ENCODE measurements at regions not wholly inside any gene's neighbourhood (a gene's known extent, or its start where the extent isn't known, plus 50 kb on each side); places are given as distances from the start of the nearest gene placed in this dataset.

DNA sequence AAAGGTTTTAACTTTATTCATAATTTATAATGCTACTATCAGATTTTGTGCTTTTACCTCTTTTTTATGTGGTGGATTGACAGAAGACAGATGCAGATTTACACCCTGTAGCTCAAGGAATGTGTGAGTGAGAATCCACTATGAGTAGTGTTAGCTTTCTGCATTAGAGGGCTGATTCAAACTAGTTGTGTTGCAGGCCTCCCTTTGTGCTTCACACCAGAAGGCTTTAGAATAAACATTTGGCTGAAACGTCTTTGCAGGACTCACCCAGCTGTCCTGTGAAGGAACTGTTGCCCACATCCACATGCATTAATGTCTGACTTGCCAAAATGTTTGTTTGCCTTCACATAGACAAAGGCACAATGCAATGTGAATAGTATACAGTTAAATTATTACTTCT, 127.0 kb downstream of the PCDH7 start:
- TF ChIP-seq, protein P1, sequence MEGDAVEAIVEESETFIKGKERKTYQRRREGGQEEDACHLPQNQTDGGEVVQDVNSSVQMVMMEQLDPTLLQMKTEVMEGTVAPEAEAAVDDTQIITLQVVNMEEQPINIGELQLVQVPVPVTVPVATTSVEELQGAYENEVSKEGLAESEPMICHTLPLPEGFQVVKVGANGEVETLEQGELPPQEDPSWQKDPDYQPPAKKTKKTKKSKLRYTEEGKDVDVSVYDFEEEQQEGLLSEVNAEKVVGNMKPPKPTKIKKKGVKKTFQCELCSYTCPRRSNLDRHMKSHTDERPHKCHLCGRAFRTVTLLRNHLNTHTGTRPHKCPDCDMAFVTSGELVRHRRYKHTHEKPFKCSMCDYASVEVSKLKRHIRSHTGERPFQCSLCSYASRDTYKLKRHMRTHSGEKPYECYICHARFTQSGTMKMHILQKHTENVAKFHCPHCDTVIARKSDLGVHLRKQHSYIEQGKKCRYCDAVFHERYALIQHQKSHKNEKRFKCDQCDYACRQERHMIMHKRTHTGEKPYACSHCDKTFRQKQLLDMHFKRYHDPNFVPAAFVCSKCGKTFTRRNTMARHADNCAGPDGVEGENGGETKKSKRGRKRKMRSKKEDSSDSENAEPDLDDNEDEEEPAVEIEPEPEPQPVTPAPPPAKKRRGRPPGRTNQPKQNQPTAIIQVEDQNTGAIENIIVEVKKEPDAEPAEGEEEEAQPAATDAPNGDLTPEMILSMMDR (conservative IDR thresholded peaks at IDR 0.05; ENCODE audit: low read depth, low read length), result no peak
- TF ChIP-seq EZH2 (IDR thresholded peaks at IDR 0.05; ENCODE audit: borderline replicate concordance, low read depth, low read length, poor library complexity, severe bottlenecking), result no peak
